IPS DF 4.7 (cell line): ENCODE measurements at regions not wholly inside any gene's neighbourhood (a gene's known extent, or its start where the extent isn't known, plus 50 kb on each side); places are given as distances from the start of the nearest gene placed in this dataset.
"Not testable (repeated sequence)": the region's sequence is repeated elsewhere in the genome, so short reads cannot be mapped to it uniquely, and the experiment has no call there.

ENCODE experiments used
- DNase-seq: peaks from one replicate; pipeline ENCODE4 v3.0.0-alpha.2; 2013; ENCODE audit warnings: low spot score; ENCODE audit errors: extremely low read depth

DNA sequence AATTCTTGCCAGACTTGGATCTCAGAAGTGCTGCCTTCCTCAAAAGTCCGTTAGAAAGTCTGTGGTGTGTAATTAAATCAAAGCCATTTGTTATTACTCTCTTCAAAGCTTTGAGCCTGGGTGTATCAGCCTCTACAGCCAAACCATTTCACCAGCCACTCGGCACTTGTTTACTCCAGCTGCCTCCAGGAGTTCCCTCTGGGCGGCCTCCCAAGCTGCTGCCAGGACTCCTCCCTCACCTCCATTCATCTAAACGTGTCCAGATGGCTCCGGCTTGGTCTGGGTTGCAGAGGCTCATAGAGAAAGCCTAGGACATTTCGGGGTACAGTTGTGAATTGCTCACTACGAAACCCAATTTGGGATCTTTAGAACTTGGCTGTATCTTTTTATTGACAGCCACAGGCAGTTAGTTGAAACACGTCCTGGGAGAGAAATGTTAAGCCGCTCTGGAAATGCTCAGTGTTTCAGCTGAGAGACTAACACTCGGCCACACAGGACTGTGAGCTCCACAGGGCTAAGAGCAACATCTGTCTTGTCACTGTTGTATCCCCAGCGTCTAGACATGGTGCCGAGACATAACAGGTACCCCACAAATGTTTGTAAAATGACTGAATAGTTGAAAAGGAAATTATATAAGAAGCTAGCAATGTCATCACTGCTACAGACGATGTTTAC is 116.9 kb upstream of the NGF start:
- no peak for DNase-seq

- DNase-seq = no peak
These were observed 115.6 kb upstream of the NGF start for GRCh38 chr1:115453666-115454065.

DNA sequence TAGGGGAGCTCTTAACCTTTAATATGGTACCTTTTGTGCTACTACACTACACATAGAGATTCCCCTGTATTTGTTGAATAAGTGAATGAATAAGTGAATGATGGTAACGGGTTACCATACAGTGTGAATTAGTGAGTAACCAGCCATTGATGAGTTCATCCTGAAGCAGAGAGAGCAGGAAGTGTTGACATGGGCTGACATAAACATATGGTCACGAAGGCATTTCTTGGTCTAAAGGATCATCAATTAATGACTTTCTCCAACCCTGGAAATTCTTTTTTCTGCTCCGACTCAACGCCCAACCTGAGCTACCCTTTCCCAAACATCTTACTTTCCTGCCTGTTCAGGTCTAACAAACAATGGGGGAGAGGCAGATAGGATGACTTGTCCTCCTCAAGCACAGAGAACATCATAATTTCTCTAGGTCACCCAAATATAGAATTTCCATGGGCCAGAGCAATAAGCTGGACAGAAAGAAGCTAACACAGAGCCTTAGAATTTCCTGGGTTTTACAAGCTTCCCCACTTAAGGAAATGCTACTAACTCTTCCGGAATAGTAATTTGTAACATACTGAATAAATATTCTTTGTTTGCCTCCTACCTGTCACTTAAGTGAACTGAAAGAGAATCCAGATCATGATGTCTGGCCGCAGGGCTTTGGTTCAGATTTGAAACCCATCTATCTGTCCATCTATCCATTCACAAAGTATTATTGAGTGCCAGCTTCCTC is 114.7 kb upstream of the NGF start:
- no peak for DNase-seq

DNA sequence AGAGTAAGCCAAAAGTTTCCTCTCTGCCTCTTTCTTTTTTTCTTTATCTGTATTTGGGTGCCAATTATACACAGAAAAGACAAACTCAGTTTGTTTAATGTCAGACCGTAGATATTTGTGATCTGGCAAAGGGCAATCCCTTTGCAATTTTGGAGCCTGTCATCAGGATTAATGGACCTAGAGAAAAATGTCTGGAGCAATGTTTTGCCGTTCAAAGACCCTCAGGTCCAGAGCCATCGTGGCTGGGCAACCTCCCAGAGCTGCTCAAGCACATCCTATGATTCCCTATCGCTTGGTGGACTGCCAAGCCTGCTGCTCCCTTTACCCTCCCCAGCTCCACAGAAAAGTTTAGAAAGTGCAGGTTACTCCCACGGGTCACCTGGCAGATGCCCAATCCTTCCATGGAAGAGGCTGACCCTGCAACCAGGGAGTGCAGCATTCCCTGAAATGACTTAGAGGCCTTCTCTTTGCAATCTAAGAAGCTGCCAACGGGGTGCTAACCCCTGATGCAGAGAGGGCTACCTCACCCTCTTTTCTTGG is 112.5 kb upstream of the NGF start:
- no peak for DNase-seq

GRCh38 chr1:115448282-115449044 is 110.4 kb upstream of the NGF start:
- no peak for DNase-seq

GRCh38 chr1:115447672-115448071 is 109.6 kb upstream of the NGF start:
- no peak for DNase-seq

DNA sequence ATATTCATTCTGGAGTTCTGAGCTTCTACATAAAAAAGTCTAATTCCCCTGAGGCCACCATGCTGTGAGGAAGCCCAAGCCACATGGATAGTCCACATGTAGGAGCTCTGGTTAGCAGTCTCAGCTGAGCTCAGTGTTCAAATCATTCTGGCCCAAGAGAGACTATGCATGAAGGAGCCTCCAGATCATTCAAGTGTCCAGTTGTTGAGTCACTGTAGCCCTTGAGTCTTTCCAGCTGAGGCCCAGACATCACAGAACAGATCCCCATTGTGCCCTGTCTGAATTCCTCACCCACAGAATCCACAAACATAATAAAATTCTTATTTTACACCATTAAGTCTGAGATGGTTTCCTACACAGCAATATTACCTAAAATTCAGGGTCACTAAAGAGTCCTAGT is 107.0 kb upstream of the NGF start:
- no peak for DNase-seq

DNA sequence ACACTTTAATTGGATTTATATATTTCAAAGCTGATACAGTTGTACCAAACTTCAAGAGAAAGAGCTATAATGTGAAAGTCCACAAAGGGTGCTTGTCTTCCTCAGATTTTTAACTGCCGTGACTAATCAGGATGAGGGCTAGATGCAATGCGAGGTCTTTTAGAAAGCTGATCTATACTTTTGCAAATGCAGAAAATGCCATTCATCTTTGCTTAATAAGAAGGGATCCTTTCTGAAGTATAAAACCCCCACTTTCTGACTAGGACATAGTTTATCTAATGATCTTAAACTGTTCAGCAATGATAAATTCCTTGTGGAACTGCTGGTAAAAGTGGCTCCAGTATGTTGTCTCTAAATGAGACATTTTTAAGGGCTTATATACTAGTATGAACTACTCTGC is 102.7 kb upstream of the NGF start:
- DNase-seq = no peak

GRCh38 chr1:115439520-115439919 is 101.5 kb upstream of the NGF start:
- not testable (repeated sequence) for DNase-seq

GRCh38 chr1:115437196-115437595 is 99.1 kb upstream of the NGF start:
- DNase-seq = no peak

DNA sequence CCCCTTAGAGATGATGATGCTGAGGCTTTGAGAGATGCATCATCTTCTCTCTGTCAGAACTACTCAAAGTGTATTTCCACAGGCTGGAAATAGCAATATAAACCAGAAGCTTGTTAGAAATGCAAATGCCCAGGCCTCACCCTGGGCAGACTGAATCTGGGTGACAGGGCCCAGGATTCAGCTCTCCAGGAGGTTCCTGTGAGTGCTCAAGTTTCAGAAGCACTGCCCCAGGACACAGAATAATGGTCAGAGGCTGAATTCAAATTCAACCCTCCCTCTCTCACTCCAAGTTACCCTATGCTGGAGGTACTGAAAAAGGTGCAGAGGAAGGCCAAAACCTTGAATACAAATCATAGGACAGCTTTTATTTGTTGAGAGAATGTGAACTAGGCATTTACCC is 98.5 kb upstream of the NGF start:
- no peak for DNase-seq

GRCh38 chr1:115433483-115433882 is 95.4 kb upstream of the NGF start:
- no peak for DNase-seq

DNA sequence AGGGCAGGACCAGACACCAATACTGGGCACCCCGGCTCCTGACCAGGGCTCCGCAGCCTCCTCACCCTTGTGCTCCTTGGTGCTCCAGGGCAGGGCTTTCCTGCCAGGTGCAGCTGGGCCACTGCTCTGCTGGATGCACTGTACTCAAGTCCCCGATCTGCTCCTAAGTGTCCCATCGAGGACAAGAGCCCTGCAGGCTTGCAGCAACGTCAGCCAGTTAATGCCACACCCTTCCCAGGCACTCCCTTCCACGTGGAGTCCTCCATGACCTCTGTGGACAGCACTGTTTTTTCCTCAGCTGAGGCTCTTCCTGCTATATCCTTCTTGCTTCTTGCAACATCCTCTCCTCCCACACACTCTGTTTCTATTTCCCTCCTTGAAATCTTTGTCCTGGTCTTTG is 94.0 kb upstream of the NGF start:
- DNase-seq = no peak

DNA sequence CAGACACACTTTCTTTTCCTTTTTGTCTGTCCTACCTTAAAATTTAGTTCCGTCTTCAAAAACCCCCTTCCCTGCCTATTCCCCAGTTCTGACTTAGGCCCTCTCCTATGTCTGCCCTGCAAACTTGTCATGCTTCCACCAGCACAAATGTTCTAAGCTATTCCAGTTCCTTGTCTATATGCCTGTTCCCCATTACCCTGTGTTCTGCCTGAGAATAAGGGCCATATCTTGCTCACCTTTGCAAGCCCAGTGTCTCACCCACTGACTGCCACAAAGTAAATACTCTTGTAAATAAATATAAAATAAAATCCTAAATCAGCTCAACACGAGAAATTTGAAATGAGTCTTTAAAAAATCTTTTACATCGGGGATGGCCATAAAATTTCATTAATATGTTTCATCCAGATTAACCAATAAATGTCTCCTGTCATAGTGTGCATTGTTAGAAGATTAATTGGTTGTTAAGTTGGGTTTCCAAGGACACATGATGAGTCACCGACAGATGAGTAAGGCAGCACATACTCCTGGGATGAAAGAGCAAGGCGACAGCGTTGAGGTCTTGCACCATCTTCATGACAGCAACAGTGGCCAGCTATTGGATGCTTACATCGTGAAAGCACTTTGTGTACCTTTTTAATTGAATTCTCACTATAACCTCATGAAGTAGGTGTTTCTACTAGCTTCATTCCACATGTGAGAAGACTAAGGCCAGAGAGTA is 92.6 kb upstream of the NGF start:
- DNase-seq = no peak

DNA sequence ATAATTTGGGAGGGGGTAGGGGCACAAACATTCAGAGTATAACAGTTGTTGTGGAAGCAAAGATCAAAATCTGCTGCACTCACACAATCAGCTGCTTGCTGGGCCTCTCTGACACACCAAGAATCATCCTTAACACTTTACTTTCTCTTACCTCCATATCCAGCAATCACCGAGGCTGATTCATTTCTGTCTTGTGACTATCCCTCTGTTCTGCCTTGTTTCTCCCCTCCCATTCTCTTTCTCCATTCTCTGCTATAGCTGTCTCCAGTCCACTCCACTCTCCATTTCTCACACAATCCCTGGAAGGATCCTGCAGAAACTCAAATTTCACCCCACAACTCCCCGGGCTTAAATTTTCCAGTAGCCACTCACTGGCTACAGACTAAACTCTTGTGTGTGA is 91.8 kb upstream of the NGF start:
- DNase-seq = no peak

DNA sequence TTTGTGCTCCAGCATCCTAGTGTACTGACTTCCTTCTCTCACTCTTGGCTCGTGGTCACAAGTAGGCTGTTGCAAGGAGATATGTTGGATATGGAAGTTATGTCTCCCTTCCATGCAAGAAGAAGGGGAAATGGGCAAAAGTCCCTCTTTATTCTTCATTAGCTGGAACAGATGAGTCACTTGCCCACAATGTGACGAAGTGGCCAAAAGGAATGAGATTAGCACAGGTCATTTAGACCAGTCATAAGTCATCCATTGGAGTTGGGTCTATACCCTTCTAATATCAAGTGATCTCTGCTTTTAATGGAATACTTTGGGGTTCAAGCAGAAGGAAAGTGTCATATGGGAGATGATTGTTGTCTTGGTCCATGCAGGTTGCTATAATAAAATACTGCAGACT is 91.2 kb upstream of the NGF start:
- DNase-seq = no peak

DNA sequence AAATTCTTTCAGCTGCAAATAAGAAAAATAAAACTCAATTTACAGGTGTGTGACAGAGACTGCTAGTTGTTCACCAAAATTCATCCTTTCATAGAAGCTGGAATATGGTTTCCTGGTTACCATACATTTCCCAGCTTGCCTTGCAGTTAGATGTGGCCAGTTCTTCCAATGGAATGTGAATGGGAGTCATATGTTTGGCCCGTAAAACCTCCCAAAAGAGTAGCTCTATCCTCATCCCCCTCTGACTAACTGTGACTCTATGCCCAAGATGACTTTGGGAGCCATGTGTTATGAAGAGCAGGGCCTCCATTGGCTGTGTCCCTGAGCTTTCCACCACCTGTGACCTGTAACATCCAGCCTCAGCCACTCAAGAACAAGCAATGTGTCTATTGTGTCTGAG is 90.6 kb upstream of the NGF start:
- DNase-seq = no peak

GRCh38 chr1:115428256-115428655 is 90.2 kb upstream of the NGF start:
- no peak for DNase-seq

- no peak for DNase-seq
These were observed 88.9 kb upstream of the NGF start for GRCh38 chr1:115426956-115427355.

- no peak for DNase-seq
These were observed 88.3 kb upstream of the NGF start for GRCh38 chr1:115426231-115426771.

DNA sequence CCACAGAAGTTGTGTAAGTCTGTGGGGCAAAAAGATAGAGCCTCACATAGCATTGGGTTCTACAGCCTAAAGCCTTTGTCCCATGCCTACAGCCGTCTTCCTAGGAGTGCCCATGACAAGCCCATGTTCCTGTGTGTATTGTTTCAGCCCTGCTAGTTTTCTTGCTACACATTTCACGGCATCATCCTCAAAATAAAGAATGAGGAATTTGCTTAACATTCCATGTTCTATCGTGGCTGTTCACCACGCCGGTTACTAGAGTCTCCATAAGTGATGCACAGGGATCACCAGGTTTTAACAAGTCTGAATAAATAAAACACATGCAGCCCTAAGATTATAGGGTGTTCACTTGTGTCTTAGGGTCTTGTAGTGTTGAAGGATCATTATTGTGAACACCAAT is 87.4 kb upstream of the NGF start:
- no peak for DNase-seq
